AG10803 (cell line): ENCODE measurements at regions not wholly inside any gene's neighbourhood (a gene's known extent, or its start where the extent isn't known, plus 50 kb on each side); places are given as distances from the start of the nearest gene placed in this dataset.

Source experiments
- DNase-seq: peaks from one replicate; pipeline ENCODE4 v3.0.0; 2010; ENCODE audit warnings: low read depth
- H3K4me3 ChIP-seq: 2 replicates; pipeline ENCODE4 v1.5.1; 2011; ENCODE audit warnings: mild to moderate bottlenecking, low read length, control low read depth
- CTCF ChIP-seq: conservative IDR thresholded peaks from 2 replicates; pipeline ENCODE4 v1.5.1; 2011; ENCODE audit warnings: mild to moderate bottlenecking, low read length, control low read depth, inconsistent platforms

GRCh38 chr9:102054811-102055210 lies 316.4 kb upstream of the GRIN3A start:
- no peak overlapping the region for H3K4me3 ChIP-seq
- TF ChIP-seq CTCF = no peak
- no peak for DNase-seq

- no peak overlapping the region for H3K4me3 ChIP-seq
- TF ChIP-seq CTCF = no peak
- no peak for DNase-seq
These were observed 311.3 kb upstream of the GRIN3A start for GRCh38 chr9:102049586-102050246.

GRCh38 chr9:102047549-102047948 lies 309.1 kb upstream of the GRIN3A start:
- TF ChIP-seq CTCF = no peak
- no peak for DNase-seq
- H3K4me3 ChIP-seq = no peak overlapping the region

GRCh38 chr9:102044133-102044532 lies 305.7 kb upstream of the GRIN3A start:
- DNase-seq = no peak
- TF ChIP-seq CTCF = no peak
- H3K4me3 ChIP-seq = no peak overlapping the region

- TF ChIP-seq CTCF = no peak
- H3K4me3 ChIP-seq = no peak overlapping the region
- DNase-seq = no peak
These were observed 299.6 kb upstream of the GRIN3A start for GRCh38 chr9:102038006-102038405.

GRCh38 chr9:102035929-102036328 lies 297.5 kb upstream of the GRIN3A start:
- no peak for TF ChIP-seq CTCF
- no peak overlapping the region for H3K4me3 ChIP-seq
- DNase-seq = no peak

GRCh38 chr9:102032614-102033013 lies 294.2 kb upstream of the GRIN3A start:
- no peak for TF ChIP-seq CTCF
- no peak overlapping the region for H3K4me3 ChIP-seq
- no peak for DNase-seq
